H1 (cell line): ENCODE measurements at regions not wholly inside any gene's neighbourhood (a gene's known extent, or its start where the extent isn't known, plus 50 kb on each side); places are given as distances from the start of the nearest gene placed in this dataset.

Source experiments
- POLR2A ChIP-seq, 2 experiments: IDR thresholded peaks; 1 replicate in 1 of 2; 2 replicates in 1 of 2; pipeline ENCODE4 v1.6.1; 2011; ENCODE audit warnings: low read depth in 2 of 2, low read length in 2 of 2, mild to moderate bottlenecking in 2 of 2; ENCODE audit errors: control extremely low read depth in 1 of 2
- POLR2AphosphoS5 ChIP-seq: IDR thresholded peaks from 2 replicates; pipeline ENCODE4 v1.6.1; 2011; ENCODE audit warnings: low read depth, low read length
- TAF1 ChIP-seq: IDR thresholded peaks from 2 replicates; pipeline ENCODE4 v1.6.1; 2011; ENCODE audit warnings: mild to moderate bottlenecking, low read depth, low read length
- TF ChIP-seq, protein P1 (sequence below), 3 experiments: IDR thresholded peaks; 1 replicate in 2 of 3; 2 replicates in 1 of 3; pipeline versions ENCODE4 v1.5.1 to v1.6.1; 2011; ENCODE audit warnings: low read length in 3 of 3, mild to moderate bottlenecking in 3 of 3, inconsistent platforms in 2 of 3, low read depth in 1 of 3, moderate library complexity in 1 of 3; ENCODE audit not compliant: insufficient read depth in 1 of 3; ENCODE audit errors: control extremely low read depth in 1 of 3
- TF ChIP-seq, protein P2 (sequence below): IDR thresholded peaks from 2 replicates; pipeline ENCODE4 v1.6.1; 2012; ENCODE audit warnings: inconsistent platforms
- TF ChIP-seq, protein P3 (sequence below): IDR thresholded peaks from 2 replicates; pipeline ENCODE4 v1.6.1; 2011; ENCODE audit warnings: low read depth, mild to moderate bottlenecking, low read length; ENCODE audit not compliant: insufficient read depth

DNA sequence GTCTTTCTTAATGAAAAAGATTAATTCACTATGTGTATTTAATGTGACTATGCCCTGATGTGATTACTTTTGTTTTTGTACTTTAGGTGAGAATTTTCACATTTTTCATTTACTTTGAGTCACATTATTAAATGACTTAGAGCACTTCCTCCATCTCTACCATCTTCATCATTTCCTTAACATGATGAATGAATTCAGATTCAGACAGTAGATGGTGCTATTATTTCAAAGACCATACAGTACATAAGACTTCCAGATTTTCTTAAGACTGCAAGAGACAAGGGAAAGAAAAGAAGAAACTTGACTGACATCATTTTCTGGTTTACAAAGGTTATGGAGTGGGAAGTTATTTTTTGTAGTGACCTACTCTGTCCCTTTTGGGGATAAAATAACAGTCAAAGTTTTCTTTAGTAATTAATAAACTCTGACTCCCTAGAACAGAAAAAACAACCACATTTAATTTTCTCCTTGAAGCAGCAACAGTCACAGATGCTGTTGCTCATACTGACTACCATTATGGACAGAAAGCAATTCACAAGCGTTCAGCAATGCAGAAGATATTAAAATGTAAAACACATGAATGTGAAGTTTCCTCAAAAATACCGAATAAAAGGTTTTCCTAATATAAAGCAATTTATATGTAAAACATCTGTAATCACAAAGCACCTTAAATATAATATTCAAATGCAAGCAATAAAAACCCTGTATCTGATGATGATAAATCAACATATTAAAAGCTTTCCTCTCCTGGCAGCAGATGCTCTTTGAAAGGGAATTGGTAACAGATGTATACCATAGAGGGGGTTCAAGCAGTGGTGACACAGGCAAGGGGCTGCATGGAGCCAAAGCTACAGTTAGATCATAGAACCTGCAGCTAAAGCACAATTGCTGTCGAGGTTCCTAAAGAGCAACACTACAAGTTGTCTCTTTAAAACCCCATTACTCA is 1010.9 kb upstream of the NXPH2 start:
- no peak for TF ChIP-seq POLR2A (IDR thresholded peaks at IDR 0.05; ENCODE audit: control extremely low read depth in 1 of 2, low read depth in 2 of 2, low read length in 2 of 2)
- TF ChIP-seq POLR2AphosphoS5: no peak
- TF ChIP-seq, protein P1, sequence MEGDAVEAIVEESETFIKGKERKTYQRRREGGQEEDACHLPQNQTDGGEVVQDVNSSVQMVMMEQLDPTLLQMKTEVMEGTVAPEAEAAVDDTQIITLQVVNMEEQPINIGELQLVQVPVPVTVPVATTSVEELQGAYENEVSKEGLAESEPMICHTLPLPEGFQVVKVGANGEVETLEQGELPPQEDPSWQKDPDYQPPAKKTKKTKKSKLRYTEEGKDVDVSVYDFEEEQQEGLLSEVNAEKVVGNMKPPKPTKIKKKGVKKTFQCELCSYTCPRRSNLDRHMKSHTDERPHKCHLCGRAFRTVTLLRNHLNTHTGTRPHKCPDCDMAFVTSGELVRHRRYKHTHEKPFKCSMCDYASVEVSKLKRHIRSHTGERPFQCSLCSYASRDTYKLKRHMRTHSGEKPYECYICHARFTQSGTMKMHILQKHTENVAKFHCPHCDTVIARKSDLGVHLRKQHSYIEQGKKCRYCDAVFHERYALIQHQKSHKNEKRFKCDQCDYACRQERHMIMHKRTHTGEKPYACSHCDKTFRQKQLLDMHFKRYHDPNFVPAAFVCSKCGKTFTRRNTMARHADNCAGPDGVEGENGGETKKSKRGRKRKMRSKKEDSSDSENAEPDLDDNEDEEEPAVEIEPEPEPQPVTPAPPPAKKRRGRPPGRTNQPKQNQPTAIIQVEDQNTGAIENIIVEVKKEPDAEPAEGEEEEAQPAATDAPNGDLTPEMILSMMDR (IDR thresholded peaks at IDR 0.05; ENCODE audit: control extremely low read depth in 1 of 3, insufficient read depth in 1 of 3, low read depth in 1 of 3, low read length in 3 of 3): peak in 1 of 3 experiments; percentile 32; a peak in 2 of 4 replicates
- TF ChIP-seq, protein P2, sequence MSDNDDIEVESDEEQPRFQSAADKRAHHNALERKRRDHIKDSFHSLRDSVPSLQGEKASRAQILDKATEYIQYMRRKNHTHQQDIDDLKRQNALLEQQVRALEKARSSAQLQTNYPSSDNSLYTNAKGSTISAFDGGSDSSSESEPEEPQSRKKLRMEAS: no peak
- TF ChIP-seq, protein P3, sequence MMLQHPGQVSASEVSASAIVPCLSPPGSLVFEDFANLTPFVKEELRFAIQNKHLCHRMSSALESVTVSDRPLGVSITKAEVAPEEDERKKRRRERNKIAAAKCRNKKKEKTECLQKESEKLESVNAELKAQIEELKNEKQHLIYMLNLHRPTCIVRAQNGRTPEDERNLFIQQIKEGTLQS: no peak
- no peak for TF ChIP-seq TAF1
